AG09319 (cell line): ENCODE measurements at regions not wholly inside any gene's neighbourhood (a gene's known extent, or its start where the extent isn't known, plus 50 kb on each side); places are given as distances from the start of the nearest gene placed in this dataset.

Source experiments
- DNase-seq: peaks from one replicate; pipeline ENCODE4 v3.0.0-alpha.2; 2010; ENCODE audit warnings: low read depth; ENCODE audit errors: extremely low read depth
- TF ChIP-seq, protein P1 (sequence below): IDR thresholded peaks from 2 replicates; pipeline ENCODE4 v1.5.1; 2011; ENCODE audit warnings: low read depth, mild to moderate bottlenecking, inconsistent platforms, low read length, moderate library complexity

DNA sequence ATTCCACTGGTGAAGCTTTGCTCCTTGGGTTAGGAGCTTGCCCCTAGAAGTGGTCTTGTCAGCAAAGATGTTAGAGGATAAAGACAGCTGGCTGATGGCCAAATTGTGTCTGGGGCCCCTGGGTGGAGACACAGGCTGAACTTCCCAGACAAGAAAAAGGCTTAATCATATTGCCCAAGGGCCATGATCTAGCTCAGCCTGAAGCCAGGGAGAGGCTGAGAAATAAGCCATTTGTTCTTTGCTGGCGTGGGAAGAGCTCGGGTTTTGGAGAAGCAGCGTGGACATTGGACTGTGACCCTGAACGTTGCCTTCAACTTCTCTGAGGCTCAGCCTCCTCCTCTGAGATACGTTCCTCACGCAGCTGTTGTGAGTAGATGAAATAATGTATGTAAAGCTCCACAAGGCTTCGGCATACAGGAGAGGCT, 153.0 kb downstream of the ZFP36L2 start:
- DNase-seq = no peak
- TF ChIP-seq, protein P1, sequence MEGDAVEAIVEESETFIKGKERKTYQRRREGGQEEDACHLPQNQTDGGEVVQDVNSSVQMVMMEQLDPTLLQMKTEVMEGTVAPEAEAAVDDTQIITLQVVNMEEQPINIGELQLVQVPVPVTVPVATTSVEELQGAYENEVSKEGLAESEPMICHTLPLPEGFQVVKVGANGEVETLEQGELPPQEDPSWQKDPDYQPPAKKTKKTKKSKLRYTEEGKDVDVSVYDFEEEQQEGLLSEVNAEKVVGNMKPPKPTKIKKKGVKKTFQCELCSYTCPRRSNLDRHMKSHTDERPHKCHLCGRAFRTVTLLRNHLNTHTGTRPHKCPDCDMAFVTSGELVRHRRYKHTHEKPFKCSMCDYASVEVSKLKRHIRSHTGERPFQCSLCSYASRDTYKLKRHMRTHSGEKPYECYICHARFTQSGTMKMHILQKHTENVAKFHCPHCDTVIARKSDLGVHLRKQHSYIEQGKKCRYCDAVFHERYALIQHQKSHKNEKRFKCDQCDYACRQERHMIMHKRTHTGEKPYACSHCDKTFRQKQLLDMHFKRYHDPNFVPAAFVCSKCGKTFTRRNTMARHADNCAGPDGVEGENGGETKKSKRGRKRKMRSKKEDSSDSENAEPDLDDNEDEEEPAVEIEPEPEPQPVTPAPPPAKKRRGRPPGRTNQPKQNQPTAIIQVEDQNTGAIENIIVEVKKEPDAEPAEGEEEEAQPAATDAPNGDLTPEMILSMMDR = no peak

DNA sequence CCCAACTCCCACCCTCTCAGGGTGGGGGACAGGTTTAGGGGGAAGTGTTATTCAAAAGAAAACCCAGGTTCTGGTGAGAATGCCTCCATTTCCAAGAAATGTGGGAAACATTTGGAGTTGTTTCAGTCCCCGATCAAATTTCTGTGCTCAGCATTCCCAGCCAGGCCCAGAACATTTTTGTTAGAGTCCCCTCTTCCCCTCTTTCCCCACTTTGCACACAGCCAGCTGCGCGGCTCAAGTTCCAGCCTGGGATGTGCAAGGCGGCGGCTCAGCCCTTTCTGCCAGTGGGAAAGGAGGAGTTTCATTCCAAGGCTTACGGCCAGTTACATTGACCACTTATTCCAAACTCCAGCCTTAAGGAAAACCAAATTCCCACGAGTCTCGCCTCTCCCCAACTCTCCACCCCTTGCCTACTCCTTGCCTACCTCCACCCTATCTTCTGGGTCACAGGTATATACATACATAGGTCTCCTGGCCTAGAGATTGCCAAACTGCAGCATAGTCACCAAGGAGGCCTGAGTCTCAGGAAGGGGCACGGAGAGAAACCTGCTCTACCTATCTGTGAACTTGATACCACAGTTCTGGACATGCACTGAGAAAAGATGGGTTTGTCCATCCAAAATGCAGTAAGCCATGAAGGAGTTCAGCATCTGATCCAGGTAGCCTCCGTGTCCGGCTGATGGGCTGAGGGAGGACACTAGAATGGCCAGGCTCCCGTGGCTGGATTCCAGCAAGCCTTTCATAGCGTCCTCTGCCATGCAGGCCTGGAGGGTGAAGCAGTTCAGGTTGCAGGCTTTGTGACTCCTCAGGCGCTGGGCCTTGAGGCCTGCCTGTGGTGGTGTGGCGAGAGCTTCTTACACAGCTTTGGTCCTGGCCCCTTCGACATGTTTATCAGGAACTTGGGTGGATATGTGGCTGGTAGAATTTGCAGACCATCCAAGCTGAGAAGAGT, 154.5 kb downstream of the ZFP36L2 start:
- TF ChIP-seq, protein P1 = no peak

DNA sequence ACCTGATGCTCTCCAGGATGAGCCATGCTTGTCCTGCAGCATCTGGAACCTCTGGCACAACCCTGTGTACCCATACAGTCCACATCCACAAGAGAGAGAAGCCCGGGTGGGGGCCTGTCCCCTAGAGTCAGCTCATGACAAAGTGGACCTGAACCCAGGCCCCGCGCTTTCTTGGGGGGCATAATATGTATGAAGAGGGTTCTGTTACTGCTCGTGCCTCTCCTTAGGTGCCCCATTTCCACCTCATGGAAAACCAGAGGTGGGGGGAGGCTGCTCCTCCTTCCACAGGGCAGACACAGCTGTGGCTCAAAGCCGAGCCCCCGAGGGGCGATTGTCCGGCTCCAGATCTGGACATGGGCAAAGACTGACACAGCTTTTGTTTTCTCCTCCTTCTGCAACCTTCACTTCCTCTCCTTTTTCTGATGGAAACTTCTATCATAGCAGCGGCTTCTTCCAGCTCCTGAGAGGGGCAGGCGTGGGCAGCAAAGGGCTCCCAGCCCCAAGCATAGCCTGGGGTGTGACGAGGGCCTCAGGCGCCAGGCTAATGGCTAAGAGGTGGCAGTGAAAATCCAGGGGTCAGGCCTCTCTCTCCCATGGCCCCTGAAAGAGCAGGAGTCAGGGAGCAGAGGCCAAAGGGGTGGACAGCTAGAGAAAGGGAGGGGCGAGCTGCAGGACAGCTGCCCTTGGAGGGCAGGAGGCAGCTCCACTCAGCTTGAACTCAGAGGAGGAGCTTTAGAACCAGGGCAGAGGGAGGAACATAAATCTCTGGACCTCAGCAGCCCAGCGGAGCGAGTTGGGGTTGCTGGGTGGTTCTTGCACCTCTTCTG, 155.5 kb downstream of the ZFP36L2 start:
- TF ChIP-seq, protein P1 = no peak
- no peak for DNase-seq

More for the DNA sequence above, 154.5 kb downstream of the ZFP36L2 start:
- DNase-seq = no peak

DNA sequence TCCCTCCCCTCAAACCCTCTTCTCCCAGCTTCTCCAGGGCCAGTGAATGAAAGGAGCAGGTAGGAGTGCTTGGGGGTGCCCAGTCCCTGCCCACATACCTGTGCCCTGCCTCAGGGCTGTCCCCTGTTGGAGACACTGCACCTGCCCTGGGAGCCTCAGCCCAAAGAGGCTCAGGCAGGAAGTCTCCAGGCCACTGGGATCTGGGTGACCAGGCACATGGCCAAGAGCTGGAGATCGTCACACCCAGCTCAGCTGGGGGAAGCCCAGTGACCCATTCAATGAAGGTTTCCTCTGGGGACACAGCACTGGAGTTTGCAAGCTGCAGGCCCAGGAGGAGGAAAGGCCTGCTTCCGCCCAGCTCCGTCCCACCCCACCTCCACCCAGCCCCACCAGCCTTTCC, 156.4 kb downstream of the ZFP36L2 start:
- DNase-seq = no peak
- TF ChIP-seq, protein P1 = no peak

DNA sequence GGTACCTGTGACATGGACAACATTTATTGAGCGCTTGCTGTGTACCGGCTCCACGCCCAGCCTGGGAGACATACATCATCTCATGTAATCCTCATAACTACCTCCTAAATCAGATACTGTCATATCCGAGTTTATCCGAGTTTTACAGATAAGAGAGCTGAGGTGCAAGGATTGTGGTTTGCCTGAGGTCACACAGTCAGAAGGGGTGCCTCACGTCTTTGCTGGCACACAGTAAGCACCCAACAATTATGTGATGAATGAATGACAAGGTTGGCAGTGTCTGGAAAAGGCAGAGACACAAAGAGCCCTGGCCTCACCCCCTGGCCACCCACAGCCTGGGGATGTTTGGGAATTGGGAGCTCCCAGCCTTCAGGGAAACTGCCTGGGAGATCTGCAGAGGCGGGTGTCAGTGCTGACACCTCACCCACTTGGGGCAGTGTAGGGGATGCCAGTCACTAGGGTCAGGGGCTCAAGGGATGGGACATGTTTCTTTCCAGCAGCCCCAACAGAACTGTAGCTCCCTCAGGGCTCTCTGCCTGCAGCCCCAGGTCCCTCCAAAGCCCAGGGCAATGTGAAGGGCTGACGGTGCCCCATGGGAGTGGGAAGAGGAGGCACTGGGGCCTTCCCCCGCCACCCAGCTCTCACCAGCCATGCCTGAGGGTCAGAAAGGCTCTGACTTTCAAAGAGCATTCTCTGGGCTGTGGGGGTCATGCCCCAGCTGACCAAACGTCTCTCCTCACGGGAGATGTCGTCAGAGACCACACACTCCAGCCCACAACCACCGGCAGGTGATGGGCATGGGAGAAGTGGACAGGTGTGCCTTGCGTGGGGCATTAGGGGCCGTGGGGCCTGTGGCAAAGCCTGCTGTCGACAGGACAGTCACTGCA, 157.5 kb downstream of the ZFP36L2 start:
- no peak for DNase-seq
- TF ChIP-seq, protein P1 = no peak

- DNase-seq = no peak
- TF ChIP-seq, protein P1 = no peak
Measured at GRCh38 chr2:43068041-43068533, 158.3 kb downstream of the ZFP36L2 start.
